Endodermal cell (in vitro differentiated cells): ENCODE measurements at regions not wholly inside any gene's neighbourhood (a gene's known extent, or its start where the extent isn't known, plus 50 kb on each side); places are given as distances from the start of the nearest gene placed in this dataset.

Experiments
- DNase-seq: peaks from one replicate; pipeline ENCODE4 v3.0.0-alpha.2; 2017
- H3K27ac ChIP-seq: 2 replicates; pipeline ENCODE4 v1.5.1; 2013; ENCODE audit warnings: mild to moderate bottlenecking, low read depth, low read length, moderate library complexity
- H3K27me3 ChIP-seq: 2 replicates; pipeline ENCODE4 v1.6.1; 2013; ENCODE audit warnings: mild to moderate bottlenecking, low read length, moderate library complexity; ENCODE audit not compliant: insufficient read depth, control insufficient read depth, poor library complexity, severe bottlenecking
- H3K36me3 ChIP-seq: 2 replicates; pipeline ENCODE4 v1.7.0; 2013; ENCODE audit warnings: mild to moderate bottlenecking, low read length, moderate library complexity; ENCODE audit not compliant: control insufficient read depth, insufficient read depth
- H3K4me1 ChIP-seq: one replicate; pipeline ENCODE4 v1.7.0; 2013; ENCODE audit warnings: low read length; ENCODE audit not compliant: control insufficient read depth, insufficient read depth
- H3K4me3 ChIP-seq: 2 replicates; pipeline ENCODE4 v1.5.1; 2013; ENCODE audit warnings: mild to moderate bottlenecking, low read length, moderate library complexity
- H3K9ac ChIP-seq: 2 replicates; pipeline ENCODE4 v1.6.1; 2013; ENCODE audit warnings: mild to moderate bottlenecking, low read length, moderate library complexity; ENCODE audit not compliant: poor library complexity, severe bottlenecking; ENCODE audit errors: extremely low read depth
- H3K9me3 ChIP-seq: 2 replicates; pipeline ENCODE4 v1.6.1; 2013; ENCODE audit warnings: mild to moderate bottlenecking, low read length, moderate library complexity; ENCODE audit not compliant: control insufficient read depth
- H3K27ac Mint-ChIP-seq: 2 replicates; pipeline ENCODE4 v1.8.0; 2020; ENCODE audit warnings: mixed read lengths
- H3K27me3 Mint-ChIP-seq: 2 replicates; pipeline ENCODE4 v1.8.0; 2021; ENCODE audit warnings: mild to moderate bottlenecking, mixed read lengths; ENCODE audit not compliant: insufficient read depth
- H3K36me3 Mint-ChIP-seq: 2 replicates; pipeline ENCODE4 v1.8.0; 2020; ENCODE audit warnings: low read depth, mixed read lengths
- H3K4me1 Mint-ChIP-seq: 2 replicates; pipeline ENCODE4 v1.8.0; 2020; ENCODE audit warnings: mixed read lengths
- H3K4me3 Mint-ChIP-seq: 2 replicates; pipeline ENCODE4 v1.8.0; 2020; ENCODE audit warnings: mild to moderate bottlenecking, moderate library complexity, mixed read lengths
- H3K9me3 Mint-ChIP-seq: 2 replicates; pipeline ENCODE4 v1.8.0; 2020; ENCODE audit warnings: mild to moderate bottlenecking, mixed read lengths
- CTCF ChIP-seq: fragments of 200-600 bp; sonication (generic); conservative IDR thresholded peaks from 2 replicates; pipeline ENCODE4 v1.5.0; 2021; ENCODE audit warnings: antibody characterized with exemption, mild to moderate bottlenecking
- WGBS, 2 experiments: methylation state at CpG; one replicate each; pipeline versions ENCODE4 v1.1.5 to v1.1.7; 2013; ENCODE audit warnings: missing lambda C conversion rate in 2 of 2, mixed read lengths in 1 of 2; ENCODE audit not compliant: insufficient coverage in 1 of 2, insufficient read length in 1 of 2; 5-methylcytosine and 5-hydroxymethylcytosine counted together

- H3K27me3 ChIP-seq, result no peaks in the 10 kb centered on the region
- H3K9me3 ChIP-seq, result no peaks in the 10 kb centered on the region
- H3K27me3 Mint-ChIP-seq, result no peaks in the 10 kb centered on the region
- no peaks in the 10 kb centered on the region for H3K9me3 Mint-ChIP-seq
- no peak overlapping the region for H3K9ac ChIP-seq
- no peaks in the 10 kb centered on the region for H3K36me3 ChIP-seq
- DNase-seq, result no peak
- no peak overlapping the region for H3K27ac ChIP-seq
- H3K4me1 Mint-ChIP-seq, result peaks cover 41% of the 10 kb centered on the region
- H3K36me3 Mint-ChIP-seq, result no peaks in the 10 kb centered on the region
- no peak for TF ChIP-seq CTCF
- 81 to 83% methylated on average over 4 of the region's 4 CpGs for WGBS, 2 experiments
- no peak overlapping the region for H3K27ac Mint-ChIP-seq
- H3K4me3 ChIP-seq, result peak overlapping the region; percentile 29
- H3K4me3 Mint-ChIP-seq, result no peak overlapping the region
- peaks cover 17% of the 10 kb centered on the region for H3K4me1 ChIP-seq
Observed at GRCh38 chr12:126210026-126210425, 1144.8 kb downstream of the AACS start.

- Histone ChIP-seq H3K4me1 (peaks cover 14% of the 10 kb centered on the region), H3K9ac (no peak overlapping the region), H3K4me3 (peak overlapping the region; percentile 29), H3K27ac (no peak overlapping the region), H3K27me3 (no peaks in the 10 kb centered on the region), H3K9me3 (no peaks in the 10 kb centered on the region), H3K36me3 (no peaks in the 10 kb centered on the region)
- Mint-ChIP-seq H3K36me3 (no peaks in the 10 kb centered on the region), H3K4me3 (no peak overlapping the region), H3K27ac (no peak overlapping the region), H3K4me1 (peaks cover 41% of the 10 kb centered on the region), H3K9me3 (no peaks in the 10 kb centered on the region), H3K27me3 (no peaks in the 10 kb centered on the region)
- WGBS, 2 experiments, result 81% methylated on average over 3 of the region's 3 CpGs; no CpG with 5 or more reads in 1 of the 2 experiments
- no peak for TF ChIP-seq CTCF
- no peak for DNase-seq
Observed at GRCh38 chr12:126210448-126210847, 1145.2 kb downstream of the AACS start.

- Mint-ChIP-seq H3K4me3 (no peak overlapping the region), H3K36me3 (no peaks in the 10 kb centered on the region), H3K27me3 (no peaks in the 10 kb centered on the region), H3K4me1 (peaks cover 41% of the 10 kb centered on the region), H3K27ac (no peak overlapping the region), H3K9me3 (no peaks in the 10 kb centered on the region)
- no peak for TF ChIP-seq CTCF
- H3K4me3 ChIP-seq, result peak overlapping the region; percentile 25
- H3K36me3 ChIP-seq, result no peaks in the 10 kb centered on the region
- H3K9ac ChIP-seq, result no peak overlapping the region
- H3K27ac ChIP-seq, result no peak overlapping the region
- H3K4me1 ChIP-seq, result peaks cover 10% of the 10 kb centered on the region
- DNase-seq, result no peak
- H3K9me3 ChIP-seq, result no peaks in the 10 kb centered on the region
- WGBS, 2 experiments, result 84 to 90% methylated on average over 6 to 7 of the region's 7 CpGs
- no peaks in the 10 kb centered on the region for H3K27me3 ChIP-seq
Observed at GRCh38 chr12:126212824-126213223, 1147.6 kb downstream of the AACS start.
